Glutamatergic neuron (in vitro differentiated cells): ENCODE measurements at regions not wholly inside any gene's neighbourhood (a gene's known extent, or its start where the extent isn't known, plus 50 kb on each side); places are given as distances from the start of the nearest gene placed in this dataset.

Experiments
- DNase-seq: peaks from one replicate; pipeline ENCODE4 v3.0.0; 2022
- H3K27ac Mint-ChIP-seq: one replicate; pipeline ENCODE4 v1.8.0; 2020; ENCODE audit warnings: mild to moderate bottlenecking, mixed read lengths, inconsistent platforms; ENCODE audit not compliant: unreplicated experiment
- H3K27me3 Mint-ChIP-seq: one replicate; pipeline ENCODE4 v1.8.0; 2020; ENCODE audit warnings: mild to moderate bottlenecking, moderate library complexity, mixed read lengths, inconsistent platforms; ENCODE audit not compliant: unreplicated experiment
- H3K36me3 Mint-ChIP-seq: one replicate; pipeline ENCODE4 v1.8.0; 2020; ENCODE audit warnings: mild to moderate bottlenecking, mixed read lengths, inconsistent platforms; ENCODE audit not compliant: unreplicated experiment
- H3K4me1 Mint-ChIP-seq: one replicate; pipeline ENCODE4 v1.8.0; 2020; ENCODE audit warnings: mild to moderate bottlenecking, low read depth, mixed read lengths, inconsistent platforms; ENCODE audit not compliant: unreplicated experiment
- H3K4me3 Mint-ChIP-seq: one replicate; pipeline ENCODE4 v1.8.0; 2020; ENCODE audit warnings: mild to moderate bottlenecking, mixed read lengths, inconsistent platforms; ENCODE audit not compliant: unreplicated experiment
- H3K9me3 Mint-ChIP-seq: one replicate; pipeline ENCODE4 v1.8.0; 2020; ENCODE audit warnings: mild to moderate bottlenecking, moderate library complexity, mixed read lengths, inconsistent platforms; ENCODE audit not compliant: unreplicated experiment
- TF ChIP-seq, protein P1 (sequence below): fragments of 200-600 bp; sonication (generic); IDR thresholded peaks from one replicate; pipeline ENCODE4 v1.5.0; 2021; ENCODE audit not compliant: partially characterized antibody, unreplicated experiment

DNA sequence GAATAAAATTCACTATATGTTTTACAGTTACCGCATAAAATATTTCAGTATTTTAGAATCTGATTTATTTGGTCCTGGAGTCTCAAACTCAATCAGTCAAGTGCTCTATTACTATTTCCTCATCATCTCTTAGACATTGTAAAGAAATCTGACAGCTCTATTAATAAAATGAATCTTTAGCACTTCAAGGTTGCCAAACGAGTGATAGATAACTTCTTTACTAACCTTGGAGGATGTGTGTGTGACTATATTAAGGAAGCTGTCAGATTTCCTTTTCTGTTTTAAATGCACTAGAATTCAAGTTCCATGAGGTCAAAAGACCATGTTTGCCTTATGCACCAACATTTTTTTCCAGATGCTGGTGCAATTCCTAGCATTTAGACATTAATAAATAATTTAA lies 389.8 kb upstream of the AZI2 start:
- TF ChIP-seq, protein P1, sequence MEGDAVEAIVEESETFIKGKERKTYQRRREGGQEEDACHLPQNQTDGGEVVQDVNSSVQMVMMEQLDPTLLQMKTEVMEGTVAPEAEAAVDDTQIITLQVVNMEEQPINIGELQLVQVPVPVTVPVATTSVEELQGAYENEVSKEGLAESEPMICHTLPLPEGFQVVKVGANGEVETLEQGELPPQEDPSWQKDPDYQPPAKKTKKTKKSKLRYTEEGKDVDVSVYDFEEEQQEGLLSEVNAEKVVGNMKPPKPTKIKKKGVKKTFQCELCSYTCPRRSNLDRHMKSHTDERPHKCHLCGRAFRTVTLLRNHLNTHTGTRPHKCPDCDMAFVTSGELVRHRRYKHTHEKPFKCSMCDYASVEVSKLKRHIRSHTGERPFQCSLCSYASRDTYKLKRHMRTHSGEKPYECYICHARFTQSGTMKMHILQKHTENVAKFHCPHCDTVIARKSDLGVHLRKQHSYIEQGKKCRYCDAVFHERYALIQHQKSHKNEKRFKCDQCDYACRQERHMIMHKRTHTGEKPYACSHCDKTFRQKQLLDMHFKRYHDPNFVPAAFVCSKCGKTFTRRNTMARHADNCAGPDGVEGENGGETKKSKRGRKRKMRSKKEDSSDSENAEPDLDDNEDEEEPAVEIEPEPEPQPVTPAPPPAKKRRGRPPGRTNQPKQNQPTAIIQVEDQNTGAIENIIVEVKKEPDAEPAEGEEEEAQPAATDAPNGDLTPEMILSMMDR, result no peak
- Mint-ChIP-seq H3K36me3 (no peaks in the 10 kb centered on the region), H3K27ac (no peak overlapping the region), H3K27me3 (peaks cover 2% of the 10 kb centered on the region), H3K9me3 (no peaks in the 10 kb centered on the region), H3K4me3 (no peak overlapping the region), H3K4me1 (no peaks in the 10 kb centered on the region)
- no peak for DNase-seq

DNA sequence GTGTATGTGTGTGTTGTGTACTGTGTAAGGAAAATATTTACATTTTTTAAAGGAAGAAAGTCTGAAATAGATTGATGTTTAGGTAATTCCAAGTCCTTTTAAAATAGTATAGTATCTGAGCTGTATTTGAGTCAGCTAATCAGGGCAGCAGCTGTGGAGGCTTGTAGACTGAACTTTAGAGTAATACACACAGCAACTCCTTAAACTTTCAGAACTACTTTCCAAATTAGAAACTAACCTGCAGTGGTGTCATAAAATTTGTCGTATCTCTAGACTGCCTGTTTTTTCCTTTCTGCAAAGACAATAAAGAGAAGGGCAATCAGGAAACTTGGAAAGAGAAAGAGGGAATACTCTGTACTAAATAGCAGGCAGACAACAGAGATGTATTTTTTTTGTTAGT lies 391.0 kb upstream of the AZI2 start:
- Mint-ChIP-seq H3K4me1 (no peaks in the 10 kb centered on the region), H3K4me3 (no peak overlapping the region), H3K27me3 (peaks cover 2% of the 10 kb centered on the region), H3K9me3 (no peaks in the 10 kb centered on the region), H3K36me3 (no peaks in the 10 kb centered on the region), H3K27ac (no peak overlapping the region)
- no peak for DNase-seq
- TF ChIP-seq, protein P1, result no peak

DNA sequence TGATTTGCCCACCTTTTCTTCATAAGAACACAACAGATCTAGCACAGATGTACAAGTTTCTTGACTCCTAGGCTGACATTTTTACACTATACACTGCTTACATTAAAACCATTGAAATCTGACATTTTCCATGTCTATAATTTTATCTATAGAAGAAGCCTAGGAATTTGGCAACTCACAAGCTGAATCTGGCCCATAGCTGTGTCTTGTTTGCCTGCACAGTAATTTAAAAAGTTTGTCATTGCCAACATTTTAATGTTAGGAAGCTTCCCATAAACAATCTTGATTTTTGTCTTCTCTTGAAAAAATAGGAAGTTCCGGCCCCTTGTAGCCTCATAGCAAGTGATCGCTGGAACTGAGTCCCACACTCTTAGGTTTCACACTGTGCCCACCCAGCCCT lies 394.6 kb upstream of the AZI2 start:
- Mint-ChIP-seq H3K27me3 (no peaks in the 10 kb centered on the region), H3K27ac (no peak overlapping the region), H3K36me3 (no peaks in the 10 kb centered on the region)

DNA sequence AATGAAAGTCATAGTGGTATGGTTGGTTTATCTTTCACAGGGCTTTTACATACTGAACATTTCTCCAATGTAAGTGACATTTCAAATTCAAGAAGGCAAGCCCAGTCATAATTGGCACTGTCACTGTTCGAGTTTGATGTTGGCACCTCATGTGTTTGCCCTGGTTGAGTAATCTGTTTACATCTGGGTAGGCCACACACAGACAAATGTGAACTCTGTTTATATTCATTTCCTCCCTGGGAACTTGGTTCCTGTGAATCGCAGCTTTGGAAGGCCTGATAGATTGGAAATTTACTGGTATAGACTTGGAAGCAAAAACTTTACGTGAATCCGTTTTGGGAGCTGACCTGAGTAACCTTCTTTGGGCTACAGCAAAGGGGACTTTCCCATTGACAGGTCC lies 395.2 kb upstream of the AZI2 start:
- Mint-ChIP-seq H3K27ac (no peak overlapping the region), H3K27me3 (no peaks in the 10 kb centered on the region), H3K36me3 (no peaks in the 10 kb centered on the region)

More for the DNA sequence above, 394.6 kb upstream of the AZI2 start:
- no peak overlapping the region for H3K4me3 Mint-ChIP-seq
- H3K4me1 Mint-ChIP-seq, result no peaks in the 10 kb centered on the region
- TF ChIP-seq, protein P1, result no peak
- H3K9me3 Mint-ChIP-seq, result no peaks in the 10 kb centered on the region
- no peak for DNase-seq

DNA sequence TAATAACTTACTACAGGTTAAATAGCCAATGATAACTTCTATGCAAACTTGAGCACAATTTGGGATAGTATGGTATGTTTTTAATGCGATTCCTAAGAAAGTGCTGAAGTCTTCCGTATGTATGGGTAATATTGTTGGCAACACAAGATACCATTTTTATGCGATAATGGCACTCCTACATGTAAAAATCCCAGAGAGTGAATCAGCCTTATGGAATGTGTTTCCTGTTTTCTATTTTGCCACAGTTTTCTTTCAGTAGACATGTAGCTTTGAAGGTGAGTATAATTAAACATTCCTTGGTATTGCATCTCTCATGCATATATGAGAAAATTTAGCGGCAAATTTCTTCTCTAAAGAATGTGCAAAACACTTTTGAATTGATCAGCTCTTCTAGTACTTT lies 396.8 kb upstream of the AZI2 start:
- Mint-ChIP-seq H3K4me3 (no peak overlapping the region), H3K27me3 (no peaks in the 10 kb centered on the region), H3K27ac (no peak overlapping the region), H3K9me3 (no peaks in the 10 kb centered on the region), H3K36me3 (peaks cover 4% of the 10 kb centered on the region), H3K4me1 (no peaks in the 10 kb centered on the region)
- TF ChIP-seq, protein P1, result no peak
- no peak for DNase-seq

More for the DNA sequence above, 395.2 kb upstream of the AZI2 start:
- H3K4me3 Mint-ChIP-seq, result no peak overlapping the region
- DNase-seq, result no peak
- H3K4me1 Mint-ChIP-seq, result no peaks in the 10 kb centered on the region
- TF ChIP-seq, protein P1, result no peak
- no peaks in the 10 kb centered on the region for H3K9me3 Mint-ChIP-seq
